ENCODE measurements at regions not wholly inside any gene's neighbourhood (a gene's known extent, or its start where the extent isn't known, plus 50 kb on each side); places are given as distances from the start of the nearest gene placed in this dataset.

DNA sequence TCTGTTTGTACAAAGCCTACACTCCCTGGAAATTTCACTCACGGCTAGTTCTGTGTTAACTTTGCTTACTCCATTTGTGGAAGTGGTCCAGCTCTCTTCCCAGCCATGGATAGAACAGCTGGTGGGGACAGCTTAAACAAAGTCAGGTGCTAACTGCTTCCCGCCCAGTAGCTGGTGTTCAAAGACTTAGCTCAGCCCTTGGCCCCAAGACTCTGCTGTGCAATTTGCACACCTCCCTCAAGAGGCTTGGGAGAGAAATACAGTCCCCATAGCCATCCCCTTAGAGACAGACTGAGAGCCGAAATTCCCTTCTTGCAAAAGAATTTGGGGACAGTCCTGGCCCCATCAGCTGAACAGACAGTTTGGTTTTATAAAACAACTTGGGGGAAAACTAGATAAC is 73.8 kb upstream of the RAI14 start:
- TF ChIP-seq EZH2phosphoT487 (IDR thresholded peaks at IDR 0.05; ENCODE audit: low read depth), result no peak
- TF ChIP-seq, protein P1, sequence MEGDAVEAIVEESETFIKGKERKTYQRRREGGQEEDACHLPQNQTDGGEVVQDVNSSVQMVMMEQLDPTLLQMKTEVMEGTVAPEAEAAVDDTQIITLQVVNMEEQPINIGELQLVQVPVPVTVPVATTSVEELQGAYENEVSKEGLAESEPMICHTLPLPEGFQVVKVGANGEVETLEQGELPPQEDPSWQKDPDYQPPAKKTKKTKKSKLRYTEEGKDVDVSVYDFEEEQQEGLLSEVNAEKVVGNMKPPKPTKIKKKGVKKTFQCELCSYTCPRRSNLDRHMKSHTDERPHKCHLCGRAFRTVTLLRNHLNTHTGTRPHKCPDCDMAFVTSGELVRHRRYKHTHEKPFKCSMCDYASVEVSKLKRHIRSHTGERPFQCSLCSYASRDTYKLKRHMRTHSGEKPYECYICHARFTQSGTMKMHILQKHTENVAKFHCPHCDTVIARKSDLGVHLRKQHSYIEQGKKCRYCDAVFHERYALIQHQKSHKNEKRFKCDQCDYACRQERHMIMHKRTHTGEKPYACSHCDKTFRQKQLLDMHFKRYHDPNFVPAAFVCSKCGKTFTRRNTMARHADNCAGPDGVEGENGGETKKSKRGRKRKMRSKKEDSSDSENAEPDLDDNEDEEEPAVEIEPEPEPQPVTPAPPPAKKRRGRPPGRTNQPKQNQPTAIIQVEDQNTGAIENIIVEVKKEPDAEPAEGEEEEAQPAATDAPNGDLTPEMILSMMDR (IDR thresholded peaks at IDR 0.05; ENCODE audit: low read depth, low read length), result peak; percentile 43

Data from OCI-LY3 (cell line).